PFSK-1 (cell line): ENCODE measurements at regions not wholly inside any gene's neighbourhood (a gene's known extent, or its start where the extent isn't known, plus 50 kb on each side); places are given as distances from the start of the nearest gene placed in this dataset.

ENCODE experiments used
- FOXP2 ChIP-seq: optimal IDR thresholded peaks from 2 replicates; pipeline ENCODE3; 2011; ENCODE audit warnings: borderline replicate concordance, control low read depth, inconsistent platforms; ENCODE audit not compliant: insufficient read depth; ENCODE audit errors: extremely low read length, extremely low read depth
- POLR2AphosphoS5 ChIP-seq: IDR thresholded peaks from 2 replicates; pipeline ENCODE4 v1.6.1; 2012; ENCODE audit warnings: low read depth, mild to moderate bottlenecking, control low read depth, low read length, moderate library complexity
- REST ChIP-seq, 2 experiments: IDR thresholded peaks; 2 replicates each; pipeline versions ENCODE4 v1.6.1 to v1.8.0; 2011 to 2012; ENCODE audit warnings: low read depth in 2 of 2, low read length in 2 of 2, control low read depth in 1 of 2, inconsistent platforms in 1 of 2, mild to moderate bottlenecking in 1 of 2, moderate library complexity in 1 of 2; ENCODE audit not compliant: insufficient read depth in 1 of 2
- SIN3A ChIP-seq: IDR thresholded peaks from 2 replicates; pipeline ENCODE4 v1.6.1; 2012; ENCODE audit warnings: mild to moderate bottlenecking, low read length, moderate library complexity, borderline replicate concordance; ENCODE audit not compliant: insufficient read depth
- TAF1 ChIP-seq: IDR thresholded peaks from 2 replicates; pipeline ENCODE4 v1.6.1; 2012; ENCODE audit warnings: low read length, control low read depth, borderline replicate concordance; ENCODE audit not compliant: insufficient read depth

- no peak for TF ChIP-seq TAF1
- TF ChIP-seq REST (IDR thresholded peaks at IDR 0.05; ENCODE audit: insufficient read depth in 1 of 2, low read depth in 2 of 2, low read length in 2 of 2), result no peak
- TF ChIP-seq SIN3A, result no peak
- TF ChIP-seq POLR2AphosphoS5, result no peak
- TF ChIP-seq FOXP2, result no peak
These were observed 63.0 kb upstream of the RBPJ start for GRCh38 chr4:26257850-26258249.
